Endometrium (tissue), 2 donors: ENCODE measurements at regions not wholly inside any gene's neighbourhood (a gene's known extent, or its start where the extent isn't known, plus 50 kb on each side); places are given as distances from the start of the nearest gene placed in this dataset.

ENCODE experiments used
- FAIRE-seq: peaks from 2 replicates; lab custom pipeline; 2012; peaks lifted over from hg19 to GRCh38; lab: Jason Lieb, UNC
- donor health status: control.
- donor health status: control.

- no peak for FAIRE-seq
Measured at GRCh38 chr1:181430015-181430885, 53.1 kb upstream of the CACNA1E start.
